GM19043 (cell line): ENCODE measurements at regions not wholly inside any gene's neighbourhood (a gene's known extent, or its start where the extent isn't known, plus 50 kb on each side); places are given as distances from the start of the nearest gene placed in this dataset.

ENCODE experiments used
- ATAC-seq: cut with Tn5 transposase; IDR thresholded peaks from one replicate; pipeline ENCODE4 v1.9.1; 2021; ENCODE audit warnings: low read depth; ENCODE audit not compliant: unreplicated experiment

DNA sequence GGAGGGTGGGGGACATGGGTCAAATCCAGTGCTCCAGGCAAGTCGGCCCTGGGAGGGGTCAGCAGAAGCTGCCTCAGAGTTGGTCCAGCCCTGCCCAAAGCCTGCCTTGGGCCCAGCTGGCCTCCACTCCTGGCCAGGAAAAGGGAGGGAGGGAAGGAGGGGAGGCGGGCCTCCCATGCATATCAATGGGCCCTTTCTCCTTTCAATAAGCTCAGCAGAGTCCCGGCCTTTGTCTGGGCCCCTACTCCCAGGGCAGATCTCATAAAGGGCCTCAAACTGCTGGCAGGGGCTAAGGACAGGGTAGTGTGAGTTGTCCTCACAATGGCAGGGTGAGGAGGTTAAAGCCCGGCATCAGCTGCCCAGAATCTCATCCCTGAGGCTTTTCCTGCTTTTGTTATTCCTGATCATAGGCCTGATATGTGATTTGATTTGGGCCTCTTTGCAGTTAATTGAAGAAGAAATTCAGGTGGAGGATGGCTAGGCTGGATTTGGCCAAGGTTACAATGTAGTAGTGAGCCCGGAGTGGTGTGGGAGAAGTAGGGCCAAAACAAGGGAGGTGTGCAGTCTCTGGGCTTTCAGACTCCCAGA, 121.1 kb upstream of the ATP6AP2 start:
- ATAC-seq, result no peak

DNA sequence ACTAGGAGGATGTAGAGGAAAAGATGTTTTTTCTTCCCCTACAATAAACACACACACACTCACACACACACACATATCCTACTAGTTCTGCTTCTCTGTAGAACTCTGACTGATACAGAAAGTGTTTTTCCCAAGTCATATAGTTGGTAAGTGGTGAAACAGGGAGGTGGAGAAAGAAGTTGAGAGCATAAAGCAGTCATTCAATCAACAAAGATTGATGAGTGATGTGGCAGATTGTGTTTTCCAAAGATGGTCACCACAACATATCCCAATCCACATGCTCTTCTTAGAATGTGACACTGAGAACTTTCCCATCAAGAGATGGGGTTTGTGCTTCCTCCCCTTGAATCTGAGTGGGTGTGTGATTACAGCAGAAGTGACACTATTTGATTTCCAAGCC, 123.4 kb upstream of the ATP6AP2 start:
- no peak for ATAC-seq

DNA sequence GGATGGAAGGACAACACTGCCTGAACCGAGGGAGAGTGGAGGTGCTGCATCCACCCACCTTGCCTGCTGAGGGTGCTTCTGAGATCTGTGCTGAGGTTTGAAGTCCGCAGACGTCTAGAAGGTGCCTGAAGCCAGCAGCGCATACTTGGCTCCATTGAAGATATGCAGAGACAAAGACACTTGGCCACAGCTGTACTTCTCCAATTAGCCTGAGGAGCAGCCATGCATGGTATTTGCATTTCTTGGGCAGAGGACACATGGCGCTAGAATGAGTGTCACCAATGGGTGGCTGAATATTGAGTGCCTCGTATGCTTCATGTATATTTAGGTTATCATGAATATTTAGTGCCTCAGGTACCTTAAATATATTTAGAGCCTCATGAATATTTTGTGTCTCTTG, 128.7 kb upstream of the ATP6AP2 start:
- ATAC-seq, result no peak

DNA sequence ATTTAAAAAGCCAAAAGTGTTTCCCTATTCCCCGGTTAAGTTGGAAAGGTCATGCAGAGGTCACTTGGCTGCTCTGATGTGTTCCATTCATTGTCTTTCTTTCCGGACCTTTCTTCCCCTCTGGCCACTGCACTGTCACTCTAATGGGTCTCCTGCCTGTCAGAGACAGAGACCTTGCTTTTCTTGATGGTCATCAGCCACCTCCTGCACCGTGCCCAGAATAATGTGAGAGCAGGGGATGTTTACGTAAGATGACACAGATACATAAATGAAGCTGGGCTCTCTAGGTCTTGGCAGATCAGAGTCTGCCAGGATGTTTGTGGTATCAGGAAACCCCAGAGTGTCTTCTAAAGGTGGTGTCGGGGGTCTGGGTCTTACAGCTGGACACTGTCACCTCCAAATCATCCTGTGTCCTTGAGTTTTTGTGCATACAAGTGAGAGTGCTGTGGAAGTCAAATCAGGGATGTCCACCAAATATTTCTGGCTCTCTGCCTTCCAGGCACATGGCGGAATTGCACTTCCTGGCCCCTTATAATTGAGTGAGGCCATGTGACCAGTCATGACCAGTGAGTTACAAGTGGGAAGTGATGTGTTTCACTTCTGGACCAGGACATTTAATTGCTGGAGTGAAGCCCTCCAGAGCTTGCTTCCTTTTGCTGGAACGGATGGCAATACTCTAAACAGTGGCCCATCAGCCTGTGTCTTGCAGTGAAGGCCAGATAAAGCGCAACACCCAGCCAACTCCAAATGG, 130.6 kb upstream of the ATP6AP2 start:
- ATAC-seq, result no peak

DNA sequence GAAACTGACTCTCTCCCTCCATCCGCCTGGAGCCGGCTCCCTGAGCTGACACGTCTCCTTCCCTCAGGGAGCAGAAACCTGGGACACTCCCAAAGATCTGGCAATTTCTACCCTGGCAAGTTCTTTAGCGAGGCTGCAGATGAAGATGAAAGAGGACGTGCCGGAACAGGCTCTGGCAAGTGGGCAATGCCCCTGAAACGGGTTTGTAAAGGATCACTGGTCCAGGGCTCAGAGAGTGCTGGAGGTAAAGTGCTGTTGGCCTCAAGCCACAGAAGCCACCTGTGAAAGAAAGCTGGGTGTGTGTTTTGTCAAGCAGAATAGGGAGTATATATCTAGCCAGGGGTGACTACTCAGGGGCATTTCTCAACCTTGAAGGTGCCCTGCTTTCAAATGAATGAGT, 131.4 kb upstream of the ATP6AP2 start:
- no peak for ATAC-seq

DNA sequence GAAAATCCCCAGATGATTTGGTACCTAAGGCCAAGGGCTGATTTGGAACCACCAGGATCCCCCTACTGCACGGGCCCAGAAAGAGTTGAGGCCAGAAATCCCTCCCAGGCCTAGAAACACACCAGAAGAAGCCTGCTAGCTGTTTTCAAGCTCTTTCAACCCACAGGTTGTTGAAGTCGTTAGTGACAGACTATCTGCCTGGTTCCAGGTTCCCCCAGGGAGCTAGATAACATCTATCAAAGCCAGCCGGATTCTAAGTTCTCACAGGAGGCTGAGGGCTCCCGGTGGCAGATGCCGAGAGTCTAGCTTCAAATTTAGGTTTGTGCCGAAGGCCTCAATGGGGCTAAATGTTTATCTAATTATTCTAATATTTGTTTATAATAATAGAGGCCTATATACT, 132.0 kb upstream of the ATP6AP2 start:
- ATAC-seq, result no peak

DNA sequence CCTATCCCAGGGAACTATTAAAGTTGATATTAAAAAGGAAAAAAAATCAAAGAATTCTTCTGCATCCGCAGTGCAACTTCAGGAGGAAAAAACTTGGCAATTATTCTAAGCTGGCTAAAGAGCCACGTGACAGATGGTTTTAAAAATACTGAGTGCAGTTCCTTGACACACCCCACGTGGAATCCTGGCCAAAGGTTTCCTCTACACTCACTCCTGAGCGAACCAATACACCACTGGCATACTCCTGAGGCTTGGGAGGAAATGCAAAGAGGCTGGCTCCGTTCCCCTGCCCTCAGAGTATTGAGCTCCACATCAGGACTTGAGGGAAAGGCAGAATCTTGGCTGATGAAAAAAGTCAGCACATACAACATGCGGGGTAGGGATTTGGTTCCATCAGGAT, 133.8 kb upstream of the ATP6AP2 start:
- ATAC-seq, result no peak

DNA sequence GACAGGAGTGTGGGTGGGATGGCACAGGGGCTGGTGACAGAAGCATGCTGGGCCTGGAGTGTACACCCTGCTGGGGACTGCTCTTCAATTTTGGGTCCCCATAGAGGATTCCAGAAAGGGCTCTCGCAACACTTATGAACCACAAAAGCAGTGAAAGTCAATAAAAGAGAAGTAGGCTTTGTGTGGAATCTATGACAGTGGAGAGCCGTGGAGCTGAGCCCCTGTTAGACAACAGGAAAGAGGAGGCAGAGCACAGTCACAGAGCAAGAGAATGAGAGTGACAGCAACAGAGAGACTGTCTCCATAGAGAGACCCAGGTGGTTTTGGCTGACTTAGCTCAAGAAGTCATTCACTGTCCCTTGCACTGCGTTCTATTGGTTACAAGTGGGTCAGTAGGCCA, 135.1 kb upstream of the ATP6AP2 start:
- ATAC-seq, result no peak

DNA sequence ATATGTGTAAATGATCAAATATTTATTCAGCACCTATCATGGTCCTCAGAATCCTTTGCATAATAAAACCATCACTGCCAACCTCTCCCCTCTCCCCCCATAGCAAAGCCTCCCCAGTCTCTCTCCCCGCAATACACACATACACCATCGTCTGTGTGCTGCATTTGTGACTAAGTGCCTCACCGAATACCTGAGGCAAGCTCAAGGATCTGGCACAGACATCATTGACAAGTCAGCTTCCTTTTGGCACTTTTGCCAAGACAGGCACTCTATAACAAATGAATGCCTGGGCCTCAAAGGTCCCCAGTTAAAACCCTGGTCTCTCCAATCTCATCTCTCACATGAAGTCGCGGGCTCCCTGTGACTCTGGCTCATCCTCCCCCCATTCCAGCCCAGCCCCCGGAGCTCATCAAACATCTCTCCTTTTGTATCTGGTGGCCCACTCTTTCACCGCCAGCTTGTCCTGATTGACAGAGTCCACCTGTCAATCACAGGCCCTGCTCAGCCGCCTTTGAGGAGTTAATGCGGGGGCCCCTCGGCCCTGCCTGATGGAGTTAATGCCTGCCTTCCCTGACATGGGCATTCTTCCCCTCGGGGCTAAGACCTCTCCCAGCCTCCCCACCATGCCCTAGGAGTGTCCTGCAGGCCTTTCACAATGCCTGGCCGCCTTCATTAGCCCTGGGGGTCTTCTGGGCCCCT, 135.8 kb upstream of the ATP6AP2 start:
- no peak for ATAC-seq

DNA sequence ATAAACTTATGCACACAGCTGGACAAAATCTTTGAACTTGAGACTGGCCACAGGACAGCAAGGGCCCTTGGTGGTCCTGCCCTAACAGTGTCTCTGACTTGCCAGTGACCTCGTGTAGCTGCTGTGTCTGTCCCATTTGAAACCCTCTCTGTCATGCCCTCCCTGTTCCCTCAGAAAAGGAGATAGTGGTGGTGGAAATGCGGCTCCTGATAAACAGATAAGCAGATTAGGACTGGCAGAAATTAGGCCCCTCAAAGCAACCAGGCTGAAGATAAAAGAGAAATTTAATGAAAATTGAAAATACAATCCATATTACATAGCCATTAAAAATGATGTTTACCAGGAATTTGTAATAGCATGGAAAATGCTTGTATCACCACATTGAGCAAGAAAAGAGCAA, 136.6 kb upstream of the ATP6AP2 start:
- no peak for ATAC-seq

DNA sequence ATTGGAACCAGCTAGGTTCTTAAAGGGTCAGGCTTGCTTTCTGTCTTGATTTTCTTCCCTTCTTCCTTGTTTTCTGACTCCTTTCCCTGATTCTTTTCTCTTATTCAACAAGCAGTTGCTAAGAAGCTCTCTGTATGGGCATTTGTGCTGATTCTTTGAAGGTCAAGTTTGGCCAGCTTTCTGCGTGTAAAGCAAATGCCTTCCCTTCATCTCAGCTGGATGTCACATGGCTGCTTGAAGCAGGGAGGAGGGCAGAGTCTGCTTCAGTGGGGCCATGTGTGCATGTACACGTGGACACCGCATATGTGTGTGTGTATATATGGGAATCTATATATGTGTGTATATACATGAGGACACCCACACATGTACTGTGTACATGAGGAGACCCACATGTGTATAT, 139.9 kb upstream of the ATP6AP2 start:
- ATAC-seq, result no peak

DNA sequence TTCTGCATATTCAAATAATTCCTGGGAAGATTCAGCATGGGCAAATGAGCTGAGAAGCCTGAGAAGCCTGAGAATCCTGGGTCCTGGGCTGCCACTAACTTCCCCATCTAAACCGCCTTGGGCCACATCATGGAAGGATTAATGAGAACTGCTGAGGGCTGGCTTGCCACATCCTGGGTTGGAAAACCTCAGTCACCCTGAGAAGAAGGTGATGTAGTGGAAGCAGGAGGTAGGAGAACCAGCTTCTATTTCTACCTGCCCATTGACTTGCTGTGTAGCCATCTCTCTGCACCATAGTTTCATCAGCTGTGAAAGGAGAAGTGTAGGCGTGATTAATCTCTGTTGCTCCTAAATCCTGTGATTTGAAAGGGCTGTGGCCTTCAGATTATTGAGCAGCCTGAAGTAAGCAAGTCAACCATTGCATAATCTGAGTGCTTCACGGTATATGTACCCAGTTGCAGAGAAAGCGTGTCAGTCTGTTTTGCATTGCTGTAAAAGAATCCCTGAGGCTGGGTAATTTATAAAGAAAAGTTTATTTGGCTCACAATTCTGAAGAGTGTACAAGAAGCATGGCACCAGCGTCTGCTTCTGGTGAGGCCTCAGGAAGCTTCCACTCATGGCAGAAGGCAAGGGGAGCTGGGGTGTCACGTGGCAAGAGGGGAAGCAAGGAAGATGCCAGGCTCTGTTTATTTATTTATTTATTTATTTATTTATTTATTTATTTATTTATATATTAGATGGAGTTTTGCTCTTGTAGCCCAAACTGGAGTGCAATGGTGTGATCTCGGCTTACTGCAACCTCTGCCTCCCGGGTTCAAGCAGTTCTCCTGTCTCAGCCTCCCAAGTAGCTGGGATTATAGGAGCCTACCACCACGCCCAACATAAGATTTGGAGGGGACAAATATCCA, 140.9 kb upstream of the ATP6AP2 start:
- no peak for ATAC-seq

DNA sequence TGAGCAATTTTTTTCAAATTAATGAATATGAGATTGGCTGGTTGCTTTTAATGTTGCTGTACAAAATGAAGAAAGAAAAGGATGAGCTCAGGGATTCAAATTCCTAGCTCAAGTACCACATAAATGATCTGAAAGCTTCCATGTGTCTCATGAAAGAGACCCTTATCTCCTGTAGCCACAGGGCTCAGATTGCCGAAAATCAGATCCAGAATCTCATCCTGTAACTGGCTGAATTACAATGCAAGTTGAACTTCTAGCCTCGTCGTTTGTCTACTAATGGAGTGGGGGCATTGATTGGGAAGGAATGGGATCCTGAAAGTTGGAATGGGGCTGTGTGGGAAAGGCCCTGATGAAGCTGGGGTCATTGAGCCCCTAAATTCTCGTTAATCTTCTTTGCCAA, 143.4 kb upstream of the ATP6AP2 start:
- no peak for ATAC-seq

DNA sequence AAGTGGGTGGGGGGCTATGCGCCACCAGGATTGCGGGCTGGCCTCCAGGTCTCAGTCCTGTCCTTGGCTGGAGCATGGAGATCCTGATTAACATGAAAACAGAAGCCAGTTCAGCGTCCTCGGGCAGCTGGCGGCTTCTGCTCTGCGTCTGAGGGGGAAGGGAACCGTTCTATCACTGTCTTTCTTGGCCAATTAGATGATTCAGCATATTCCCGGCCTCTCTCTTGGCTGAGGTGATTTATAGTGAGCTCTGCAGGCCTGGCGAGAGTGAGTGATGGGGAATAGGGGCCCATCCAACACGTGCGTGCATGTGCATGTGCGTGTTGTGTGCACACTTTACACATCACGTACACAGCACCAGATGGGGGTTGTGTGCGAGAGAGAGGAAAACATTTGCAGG, 145.8 kb upstream of the ATP6AP2 start:
- no peak for ATAC-seq

DNA sequence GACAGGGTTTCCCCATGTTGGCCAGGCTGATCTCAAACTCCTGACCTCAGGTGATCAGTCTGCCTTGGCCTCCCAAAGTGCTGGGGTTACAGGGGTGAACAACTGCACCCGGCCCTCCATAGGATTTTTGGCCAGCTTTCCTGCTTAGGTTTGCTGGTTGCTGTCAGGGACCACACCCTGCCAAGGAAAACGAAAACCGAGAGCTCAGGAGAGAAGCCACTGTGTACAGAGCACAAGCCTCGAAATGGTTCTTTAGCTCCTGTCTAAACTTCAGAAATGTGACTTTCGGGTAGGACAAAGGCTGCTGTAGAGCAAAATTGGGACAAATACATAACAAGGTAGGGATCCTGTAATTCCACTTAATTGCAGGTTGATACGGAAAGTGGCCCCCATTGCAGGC, 146.3 kb upstream of the ATP6AP2 start:
- no peak for ATAC-seq

DNA sequence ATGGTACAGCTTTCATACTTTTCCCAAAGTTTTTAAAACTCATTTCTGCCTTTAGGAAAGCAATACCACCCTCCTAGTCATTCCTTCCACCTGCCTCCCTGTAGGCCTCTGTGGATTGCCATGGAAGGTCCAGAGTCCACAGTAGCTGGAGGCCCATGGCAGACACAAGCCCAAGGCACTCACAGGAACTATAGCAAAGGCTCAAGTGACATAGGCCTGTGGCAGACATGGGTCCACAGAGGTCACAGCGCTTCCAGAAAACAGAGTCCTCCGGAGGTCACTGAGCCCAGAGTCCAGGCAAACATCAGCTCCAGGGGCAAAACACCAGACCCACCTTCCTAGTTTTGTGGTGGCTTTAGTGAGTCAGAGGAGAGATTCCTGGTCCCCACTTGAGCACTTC, 147.6 kb upstream of the ATP6AP2 start:
- no peak for ATAC-seq

DNA sequence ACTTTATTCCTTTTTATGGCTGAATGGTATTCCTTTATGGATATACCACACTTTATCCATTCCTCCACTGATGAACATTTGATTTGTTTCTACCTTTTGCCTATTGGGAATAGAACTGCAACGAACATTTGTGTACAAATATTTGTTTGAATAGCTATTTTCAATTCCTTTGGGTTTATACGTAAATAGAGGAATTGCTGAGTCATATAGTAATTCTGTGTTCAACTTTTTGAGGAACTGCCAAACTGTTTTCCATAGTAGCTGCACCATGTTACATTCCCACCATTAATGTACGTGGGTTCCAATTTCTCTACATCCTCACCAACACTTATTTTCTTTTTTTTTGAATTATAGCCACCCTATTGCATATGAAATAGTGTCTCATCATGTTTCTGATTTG, 156.5 kb upstream of the ATP6AP2 start:
- ATAC-seq, result no peak

DNA sequence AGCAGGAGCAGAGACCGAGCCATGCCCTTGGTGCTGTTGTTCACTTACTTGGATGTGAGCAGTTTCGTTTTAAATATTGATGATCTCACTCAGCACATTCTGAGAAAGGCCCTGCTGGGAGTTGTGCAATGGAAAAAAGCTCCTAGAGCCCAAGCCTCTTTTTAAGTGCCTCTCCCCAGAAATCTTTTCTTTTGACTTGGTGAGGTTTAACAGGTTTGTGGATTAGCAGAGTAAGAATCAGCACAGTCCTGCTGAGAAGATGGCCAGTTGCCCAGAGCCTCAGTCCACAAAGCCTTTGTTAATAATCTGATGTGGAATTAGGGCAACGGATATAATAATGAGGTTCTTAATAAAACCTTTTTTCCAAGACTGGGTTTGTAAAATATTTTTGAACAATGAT, 157.5 kb upstream of the ATP6AP2 start:
- ATAC-seq, result no peak

DNA sequence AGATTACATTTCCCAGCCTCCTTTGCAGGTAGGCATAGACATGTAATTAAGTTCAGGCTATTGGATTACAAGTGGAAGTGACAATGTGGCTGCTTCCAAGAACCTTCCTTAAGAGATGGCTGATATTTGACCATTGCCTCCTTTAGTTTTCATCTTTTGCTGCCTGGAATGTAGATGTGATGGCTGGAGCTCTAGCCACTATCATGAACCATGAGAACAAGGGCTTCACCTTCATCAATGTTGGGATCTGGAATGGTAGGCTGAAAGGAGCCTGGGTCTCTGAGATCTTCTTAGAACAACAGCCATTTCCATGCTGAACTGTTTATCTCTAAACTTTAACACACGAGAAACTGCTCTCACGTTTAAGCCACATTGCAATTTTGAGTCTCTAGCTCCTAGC, 158.7 kb upstream of the ATP6AP2 start:
- no peak for ATAC-seq

DNA sequence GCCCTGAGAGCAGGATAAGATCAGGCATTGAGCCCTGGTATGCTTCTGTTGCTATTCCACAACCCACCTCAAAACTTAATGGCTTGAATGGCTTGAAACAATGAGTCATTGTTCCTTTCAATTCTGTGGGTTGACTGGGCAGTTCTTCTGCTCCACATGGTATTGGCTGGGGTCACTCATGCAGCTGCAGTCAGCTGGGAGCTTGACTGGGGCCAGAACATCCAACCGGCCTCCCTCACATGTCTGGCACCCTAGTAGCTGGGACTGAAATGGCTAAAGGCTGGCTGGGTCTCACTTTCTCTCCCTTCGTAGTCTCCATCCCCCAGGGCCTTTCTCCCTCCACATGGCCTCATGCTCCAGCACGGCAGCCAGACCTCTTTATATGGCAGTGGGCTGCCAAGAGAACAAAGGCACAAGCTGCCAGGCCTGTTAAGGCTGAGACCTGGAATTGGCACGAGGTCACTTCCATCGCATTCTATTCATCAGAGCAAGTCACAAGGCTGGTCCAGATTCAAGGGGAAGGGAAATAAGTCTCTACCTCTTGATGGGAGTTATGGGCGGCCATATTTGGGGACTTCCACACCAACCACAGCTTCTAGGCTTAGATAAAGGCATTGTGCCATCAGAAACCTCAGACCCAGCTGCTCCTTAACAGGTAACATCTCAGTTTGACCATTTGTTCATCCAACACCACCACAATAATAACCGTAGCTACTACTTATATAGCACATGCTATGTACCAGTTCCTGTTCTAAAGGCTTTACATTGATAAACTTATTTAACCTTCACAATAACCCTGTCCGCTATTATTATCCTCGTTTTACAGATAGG, 159.7 kb upstream of the ATP6AP2 start:
- no peak for ATAC-seq
